ENCODE measurements at regions not wholly inside any gene's neighbourhood (a gene's known extent, or its start where the extent isn't known, plus 50 kb on each side); places are given as distances from the start of the nearest gene placed in this dataset.

- CTCF ChIA-PET = interaction anchor here (1.6 kb wide), 1 partner anchor 572 kb away, joined by 3 read pairs; no protein-coding TSS in a partner anchor
- ATAC-seq = no peak
- Histone ChIP-seq H3K79me2 (ENCODE audit: control insufficient read depth, insufficient read depth, low read length) (no peaks in the 10 kb centered on the region), H3K9ac (ENCODE audit: control insufficient read depth, insufficient read depth, low read length) (no peak overlapping the region), H3K9me3 (replicated peaks; ENCODE audit: control insufficient read depth, insufficient read depth, low read length) (peaks cover 3% of the 10 kb centered on the region; the same call in 2 of the 3 replicates), H4K20me1 (ENCODE audit: control insufficient read depth, insufficient read depth) (no peaks in the 10 kb centered on the region), H3K4me1 (ENCODE audit: control insufficient read depth, insufficient read depth, low read length) (peaks cover 16% of the 10 kb centered on the region), H3K36me3 (ENCODE audit: control insufficient read depth in 2 of 2, insufficient read depth in 2 of 2, low read length in 1 of 2) (no peaks in the 10 kb centered on the region), H3K4me3 (no peak overlapping the region), H2AFZ (ENCODE audit: control insufficient read depth, low read depth, low read length) (no peak overlapping the region), H3K27me3 (replicated peaks in 1 of 2; ENCODE audit: control insufficient read depth in 2 of 2, insufficient read depth in 2 of 2, low read length in 1 of 2) (no peaks in the 10 kb centered on the region), H3K4me2 (ENCODE audit: control insufficient read depth, insufficient read depth) (no peak overlapping the region), H3K27ac (ENCODE audit: control insufficient read depth, insufficient read depth) (no peak overlapping the region)
- SMC1A ChIA-PET (ENCODE audit: uncharacterized antibody, unreplicated experiment) = interaction anchor here (1.8 kb wide), 1 partner anchor 16 kb away, joined by 3 read pairs; no protein-coding TSS in a partner anchor
- in situ Hi-C loops (cut with MboI) (no loop called here), intact Hi-C loops (cut with micrococcal nuclease; ENCODE audit: unreplicated experiment) (no loop called here)
- TF ChIP-seq ZNF274 (IDR thresholded peaks at IDR 0.05; ENCODE audit: insufficient read depth, insufficient read length) = no peak
- TF ChIP-seq KAT2A (conservative IDR thresholded peaks at IDR 0.05; ENCODE audit: control insufficient read depth, low read depth, low read length) = no peak
- TF ChIP-seq BCL3 (IDR thresholded peaks at IDR 0.05; ENCODE audit: borderline replicate concordance, insufficient read depth, low read depth, low read length, poor library complexity, severe bottlenecking) = no peak
- FAIRE-seq = no peak
- BruUV-seq (replicated peaks) = no TSS peak
- DNase-seq (ENCODE audit: low read depth, low spot score) = no peak
- RAD21 ChIA-PET (ENCODE audit: unreplicated experiment) = no interaction called here
- POLR2A ChIA-PET = no interaction called here
- 96% methylated on average over 4 of the region's 4 CpGs for WGBS (ENCODE audit: insufficient coverage, insufficient replicate concordance, low lambda C conversion rate, missing lambda C conversion rate)
Measured at GRCh38 chr3:189389346-189389745, 217.6 kb downstream of the TPRG1 start.

GRCh38 chr3:189393598-189393997 lies 221.8 kb downstream of the TPRG1 start:
- no peak overlapping the region for H3K4me3 ChIP-seq
- peak overlapping the region; percentile 86; the same call in 1 of the 2 replicates for H3K27ac ChIP-seq (ENCODE audit: control insufficient read depth, insufficient read depth)
- H3K36me3 ChIP-seq (ENCODE audit: control insufficient read depth in 2 of 2, insufficient read depth in 2 of 2, low read length in 1 of 2) = no peaks in the 10 kb centered on the region
- H3K4me2 ChIP-seq (ENCODE audit: control insufficient read depth, insufficient read depth) = no peak overlapping the region
- 89% methylated on average over 5 of the region's 5 CpGs for WGBS (ENCODE audit: insufficient coverage, insufficient replicate concordance, low lambda C conversion rate, missing lambda C conversion rate)
- H3K9me3 ChIP-seq (replicated peaks; ENCODE audit: control insufficient read depth, insufficient read depth, low read length) = peaks cover 3% of the 10 kb centered on the region; the same call in 2 of the 3 replicates
- no TSS peak for BruUV-seq (replicated peaks)
- H3K27me3 ChIP-seq (replicated peaks in 1 of 2; ENCODE audit: control insufficient read depth in 2 of 2, insufficient read depth in 2 of 2, low read length in 1 of 2) = no peaks in the 10 kb centered on the region
- peak overlapping the region; percentile 19 for H2AFZ ChIP-seq (ENCODE audit: control insufficient read depth, low read depth, low read length)
- ChIA-PET RAD21 (ENCODE audit: unreplicated experiment) (interaction anchor here (0.6 to 3.5 kb wide), 16 partner anchors 11 to 555 kb away, joined by 3 to 11 read pairs (median 4); partner anchors contain the start of gene TP63), CTCF (interaction anchor here (1.0 to 2.1 kb wide), 5 partner anchors 11 to 177 kb away, joined by 3 to 7 read pairs (median 5); no protein-coding TSS in a partner anchor), SMC1A (ENCODE audit: uncharacterized antibody, unreplicated experiment) (interaction anchor here (0.7 to 4.2 kb wide), 22 partner anchors 10 to 553 kb away, joined by 3 to 32 read pairs (median 4); partner anchors contain the start of gene TP63), POLR2A (interaction anchor here (1.1 kb wide), 1 partner anchor 30 kb away, joined by 3 read pairs; no protein-coding TSS in a partner anchor)
- in situ Hi-C loops (cut with MboI) (no loop called here), intact Hi-C loops (cut with micrococcal nuclease; ENCODE audit: unreplicated experiment) (loop anchor here (5.0 kb wide), 3 partner anchors 106 to 239 kb away; partner anchors contain the start of gene TP63)
- DNase-seq (ENCODE audit: low read depth, low spot score) = no peak
- TF ChIP-seq CEBPB (IDR thresholded peaks at IDR 0.05; ENCODE audit: borderline replicate concordance in 1 of 2, low read depth in 2 of 2, low read length in 2 of 2) (peak in 1 of 2 experiments; percentile 26; a peak in 1 of 4 replicates), HDAC2 (IDR thresholded peaks at IDR 0.05) (no peak)
- peak; percentile 7; the same call in 2 of the 3 replicates for ATAC-seq
- no peaks in the 10 kb centered on the region for H4K20me1 ChIP-seq (ENCODE audit: control insufficient read depth, insufficient read depth)
- no peaks in the 10 kb centered on the region for H3K79me2 ChIP-seq (ENCODE audit: control insufficient read depth, insufficient read depth, low read length)
- no peak overlapping the region for H3K9ac ChIP-seq (ENCODE audit: control insufficient read depth, insufficient read depth, low read length)
- FAIRE-seq = no peak
- H3K4me1 ChIP-seq (ENCODE audit: control insufficient read depth, insufficient read depth, low read length) = peaks cover 28% of the 10 kb centered on the region

All from GM12878 (cell line).